ENCODE measurements at regions not wholly inside any gene's neighbourhood (a gene's known extent, or its start where the extent isn't known, plus 50 kb on each side); places are given as distances from the start of the nearest gene placed in this dataset.

DNA sequence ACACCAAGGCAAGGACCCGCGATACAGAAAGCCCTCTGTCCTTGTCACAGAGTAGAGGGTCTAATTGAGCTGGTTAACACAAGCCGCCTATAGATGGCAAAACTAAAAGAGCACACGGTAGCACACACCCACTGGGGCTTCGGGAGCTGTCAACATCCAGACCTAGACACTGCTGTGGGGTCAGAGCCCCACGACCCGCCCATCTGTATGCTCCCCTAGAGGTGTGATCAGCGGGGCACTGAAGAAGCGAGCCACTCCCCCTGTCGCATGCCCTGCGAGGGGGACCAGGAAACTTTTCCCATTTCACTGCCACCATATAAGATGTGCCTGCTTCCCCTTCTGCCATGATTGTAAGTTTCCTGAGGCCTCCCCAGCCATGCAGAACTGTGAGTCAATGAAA lies 1255.8 kb upstream of the CDH8 start:
- Histone ChIP-seq H2BK5ac (ENCODE audit: insufficient read length, low read length) (no peak overlapping the region), H2BK120ac (ENCODE audit: low read depth, low read length, poor library complexity, severe bottlenecking) (no peak overlapping the region), H3K27ac (ENCODE audit: insufficient read length, low read depth, low read length) (no peak overlapping the region), H3K23ac (ENCODE audit: insufficient read length, low read depth, low read length) (no peak overlapping the region), H3K23me2 (ENCODE audit: insufficient read length, low read depth, low read length, poor library complexity, severe bottlenecking) (no peaks in the 10 kb centered on the region), H3K4me2 (ENCODE audit: insufficient read depth, insufficient read length, low read length) (no peak overlapping the region), H3K56ac (ENCODE audit: insufficient read length, low read depth, low read length) (no peak overlapping the region), H3T11ph (ENCODE audit: low read length) (no peak overlapping the region), H3K79me1 (ENCODE audit: insufficient read depth, low read depth, low read length, poor library complexity, severe bottlenecking) (no peaks in the 10 kb centered on the region), H3K18ac (ENCODE audit: insufficient read length, low read depth, low read length) (no peak overlapping the region), H3K79me2 (ENCODE audit: insufficient read depth, low read length) (no peaks in the 10 kb centered on the region), H2AFZ (ENCODE audit: low read length) (no peak overlapping the region), H2BK12ac (ENCODE audit: insufficient read length, low read depth, low read length) (no peak overlapping the region), H3K4ac (ENCODE audit: low read depth, low read length) (no peak overlapping the region), H2BK20ac (ENCODE audit: low read depth, low read length, poor library complexity, severe bottlenecking) (no peak overlapping the region), H4K20me1 (ENCODE audit: control insufficient read depth, insufficient read depth, insufficient read length) (no peaks in the 10 kb centered on the region), H3K9ac (ENCODE audit: extremely low read depth, insufficient read length, low read length) (no peak overlapping the region), H4K91ac (ENCODE audit: insufficient read length, low read depth, low read length) (no peak overlapping the region), H3K9me3 (ENCODE audit: control insufficient read depth, low read depth, low read length) (no peaks in the 10 kb centered on the region), H3K4me1 (ENCODE audit: insufficient read depth, low read length) (no peaks in the 10 kb centered on the region), H4K8ac (replicated peaks; ENCODE audit: insufficient read length, low read depth, low read length) (no peak overlapping the region), H3K27me3 (ENCODE audit: insufficient read depth, low read length) (no peaks in the 10 kb centered on the region), H3K14ac (ENCODE audit: insufficient read depth, low read length) (no peak overlapping the region), H4K5ac (ENCODE audit: insufficient read length, low read depth, low read length) (no peak overlapping the region), H2BK15ac (ENCODE audit: low read depth, low read length) (no peak overlapping the region), H2AK5ac (ENCODE audit: insufficient read length, low read length) (no peak overlapping the region)
- WGBS (ENCODE audit: extremely low coverage, insufficient read length, low lambda C conversion rate) = no CpG with 5 or more reads among the region's 11 CpGs
- no peak overlapping the region for H3K27ac Mint-ChIP-seq
- H3K9me3 Mint-ChIP-seq = no peaks in the 10 kb centered on the region
- no peak overlapping the region for H3K4me3 Mint-ChIP-seq
- TF ChIP-seq, protein P1, sequence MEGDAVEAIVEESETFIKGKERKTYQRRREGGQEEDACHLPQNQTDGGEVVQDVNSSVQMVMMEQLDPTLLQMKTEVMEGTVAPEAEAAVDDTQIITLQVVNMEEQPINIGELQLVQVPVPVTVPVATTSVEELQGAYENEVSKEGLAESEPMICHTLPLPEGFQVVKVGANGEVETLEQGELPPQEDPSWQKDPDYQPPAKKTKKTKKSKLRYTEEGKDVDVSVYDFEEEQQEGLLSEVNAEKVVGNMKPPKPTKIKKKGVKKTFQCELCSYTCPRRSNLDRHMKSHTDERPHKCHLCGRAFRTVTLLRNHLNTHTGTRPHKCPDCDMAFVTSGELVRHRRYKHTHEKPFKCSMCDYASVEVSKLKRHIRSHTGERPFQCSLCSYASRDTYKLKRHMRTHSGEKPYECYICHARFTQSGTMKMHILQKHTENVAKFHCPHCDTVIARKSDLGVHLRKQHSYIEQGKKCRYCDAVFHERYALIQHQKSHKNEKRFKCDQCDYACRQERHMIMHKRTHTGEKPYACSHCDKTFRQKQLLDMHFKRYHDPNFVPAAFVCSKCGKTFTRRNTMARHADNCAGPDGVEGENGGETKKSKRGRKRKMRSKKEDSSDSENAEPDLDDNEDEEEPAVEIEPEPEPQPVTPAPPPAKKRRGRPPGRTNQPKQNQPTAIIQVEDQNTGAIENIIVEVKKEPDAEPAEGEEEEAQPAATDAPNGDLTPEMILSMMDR (conservative IDR thresholded peaks at IDR 0.05) = no peak
- H3K4me1 Mint-ChIP-seq = no peaks in the 10 kb centered on the region
- no peaks in the 10 kb centered on the region for H3K27me3 Mint-ChIP-seq (ENCODE audit: low read depth)
- no peak for DNase-seq
- H3K36me3 Mint-ChIP-seq (ENCODE audit: insufficient read depth in 1 of 3, low read depth in 3 of 3) = no peaks in the 10 kb centered on the region

Measured in H9 (cell line).